Mammary epithelial cell (primary cell): ENCODE measurements at regions not wholly inside any gene's neighbourhood (a gene's known extent, or its start where the extent isn't known, plus 50 kb on each side); places are given as distances from the start of the nearest gene placed in this dataset.

ENCODE experiments used
- EZH2 ChIP-seq: IDR thresholded peaks from 2 replicates; pipeline ENCODE4 v1.6.1; 2012; ENCODE audit warnings: low read length, inconsistent platforms, borderline replicate concordance
- TF ChIP-seq, protein P1 (sequence below), 2 donors: IDR thresholded peaks in 1 of 2; conservative IDR thresholded peaks in 1 of 2; 2 replicates each; pipeline ENCODE4 v1.5.1; 2011 to 2012; ENCODE audit warnings: inconsistent platforms in 2 of 2, low read length in 2 of 2, mild to moderate bottlenecking in 2 of 2, control low read depth in 1 of 2, low read depth in 1 of 2; ENCODE audit not compliant: insufficient read depth in 1 of 2; ENCODE audit errors: extremely low read depth in 1 of 2

DNA sequence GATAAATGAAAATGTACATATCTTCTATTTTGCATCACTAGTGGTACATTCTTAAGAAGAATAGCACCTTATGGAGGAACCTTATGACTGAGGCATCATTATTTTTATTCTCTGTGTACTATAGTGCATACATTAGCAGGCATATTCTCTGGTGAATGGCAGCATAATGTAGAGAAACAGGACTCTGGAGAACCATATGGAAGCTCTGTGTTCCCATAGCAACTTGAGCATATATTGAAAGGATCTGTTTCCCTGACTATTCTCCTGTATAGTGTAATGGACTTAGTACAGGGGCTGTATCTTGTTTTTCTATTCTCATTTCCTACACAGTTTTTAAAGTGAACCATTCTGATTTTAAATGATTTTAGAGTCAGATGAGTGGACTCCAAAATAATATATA, 128.4 kb upstream of the SMIM30 start:
- TF ChIP-seq, protein P1, sequence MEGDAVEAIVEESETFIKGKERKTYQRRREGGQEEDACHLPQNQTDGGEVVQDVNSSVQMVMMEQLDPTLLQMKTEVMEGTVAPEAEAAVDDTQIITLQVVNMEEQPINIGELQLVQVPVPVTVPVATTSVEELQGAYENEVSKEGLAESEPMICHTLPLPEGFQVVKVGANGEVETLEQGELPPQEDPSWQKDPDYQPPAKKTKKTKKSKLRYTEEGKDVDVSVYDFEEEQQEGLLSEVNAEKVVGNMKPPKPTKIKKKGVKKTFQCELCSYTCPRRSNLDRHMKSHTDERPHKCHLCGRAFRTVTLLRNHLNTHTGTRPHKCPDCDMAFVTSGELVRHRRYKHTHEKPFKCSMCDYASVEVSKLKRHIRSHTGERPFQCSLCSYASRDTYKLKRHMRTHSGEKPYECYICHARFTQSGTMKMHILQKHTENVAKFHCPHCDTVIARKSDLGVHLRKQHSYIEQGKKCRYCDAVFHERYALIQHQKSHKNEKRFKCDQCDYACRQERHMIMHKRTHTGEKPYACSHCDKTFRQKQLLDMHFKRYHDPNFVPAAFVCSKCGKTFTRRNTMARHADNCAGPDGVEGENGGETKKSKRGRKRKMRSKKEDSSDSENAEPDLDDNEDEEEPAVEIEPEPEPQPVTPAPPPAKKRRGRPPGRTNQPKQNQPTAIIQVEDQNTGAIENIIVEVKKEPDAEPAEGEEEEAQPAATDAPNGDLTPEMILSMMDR (conservative IDR thresholded peaks at IDR 0.05 in 1 of 2, IDR thresholded peaks at IDR 0.05 in 1 of 2; ENCODE audit: extremely low read depth in 1 of 2, insufficient read depth in 1 of 2, low read depth in 1 of 2, low read length in 2 of 2): no peak
- TF ChIP-seq EZH2: no peak
